ENCODE measurements at regions not wholly inside any gene's neighbourhood (a gene's known extent, or its start where the extent isn't known, plus 50 kb on each side); places are given as distances from the start of the nearest gene placed in this dataset.

GRCh38 chr4:77349364-77349763, 192.4 kb downstream of the CCNG2 start:
- Histone ChIP-seq H3K79me2 (ENCODE audit: control insufficient read depth, insufficient read depth, low read length) (no peaks in the 10 kb centered on the region), H2AFZ (ENCODE audit: control insufficient read depth, low read length) (no peak overlapping the region), H3K9me3 (ENCODE audit: control insufficient read depth, low read depth, low read length) (no peaks in the 10 kb centered on the region), H3K9me1 (ENCODE audit: control insufficient read depth, extremely low read depth, insufficient read depth, low read length) (no peaks in the 10 kb centered on the region), H3K9ac (ENCODE audit: control insufficient read depth, extremely low read depth, insufficient read depth, low read length) (no peak overlapping the region), H4K20me1 (ENCODE audit: control insufficient read depth, extremely low read depth, insufficient read depth, low read length) (no peaks in the 10 kb centered on the region), H3K4me1 (ENCODE audit: control insufficient read depth, extremely low read depth, insufficient read depth, low read length) (peaks cover 24% of the 10 kb centered on the region), H3K4me3 (ENCODE audit: control insufficient read depth in 2 of 3, extremely low read depth in 1 of 3, insufficient read depth in 2 of 3, low read depth in 1 of 3, low read length in 3 of 3) (no peak overlapping the region), H3K27ac (ENCODE audit: control insufficient read depth, insufficient read depth, low read length) (no peak overlapping the region), H3K36me3 (ENCODE audit: control insufficient read depth in 2 of 2, extremely low read depth in 1 of 2, insufficient read depth in 2 of 2, low read length in 2 of 2) (no peaks in the 10 kb centered on the region), H3K27me3 (ENCODE audit: control insufficient read depth, extremely low read depth, insufficient read depth, low read length) (no peaks in the 10 kb centered on the region), H3K4me2 (ENCODE audit: control insufficient read depth, extremely low read depth, insufficient read depth, low read depth, low read length) (no peak overlapping the region)
- no peak for TF ChIP-seq EZH2 (IDR thresholded peaks at IDR 0.05; ENCODE audit: low read length)
- TF ChIP-seq, protein P1, sequence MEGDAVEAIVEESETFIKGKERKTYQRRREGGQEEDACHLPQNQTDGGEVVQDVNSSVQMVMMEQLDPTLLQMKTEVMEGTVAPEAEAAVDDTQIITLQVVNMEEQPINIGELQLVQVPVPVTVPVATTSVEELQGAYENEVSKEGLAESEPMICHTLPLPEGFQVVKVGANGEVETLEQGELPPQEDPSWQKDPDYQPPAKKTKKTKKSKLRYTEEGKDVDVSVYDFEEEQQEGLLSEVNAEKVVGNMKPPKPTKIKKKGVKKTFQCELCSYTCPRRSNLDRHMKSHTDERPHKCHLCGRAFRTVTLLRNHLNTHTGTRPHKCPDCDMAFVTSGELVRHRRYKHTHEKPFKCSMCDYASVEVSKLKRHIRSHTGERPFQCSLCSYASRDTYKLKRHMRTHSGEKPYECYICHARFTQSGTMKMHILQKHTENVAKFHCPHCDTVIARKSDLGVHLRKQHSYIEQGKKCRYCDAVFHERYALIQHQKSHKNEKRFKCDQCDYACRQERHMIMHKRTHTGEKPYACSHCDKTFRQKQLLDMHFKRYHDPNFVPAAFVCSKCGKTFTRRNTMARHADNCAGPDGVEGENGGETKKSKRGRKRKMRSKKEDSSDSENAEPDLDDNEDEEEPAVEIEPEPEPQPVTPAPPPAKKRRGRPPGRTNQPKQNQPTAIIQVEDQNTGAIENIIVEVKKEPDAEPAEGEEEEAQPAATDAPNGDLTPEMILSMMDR (optimal IDR thresholded peaks at IDR 0.05 in 1 of 3, IDR thresholded peaks at IDR 0.05 in 1 of 3, conservative IDR thresholded peaks at IDR 0.05 in 1 of 3; ENCODE audit: extremely low read depth in 1 of 3, insufficient read depth in 2 of 3, low read length in 3 of 3), result no peak
- DNase-seq (ENCODE audit: low read depth, low spot score), result no peak
- dilution Hi-C loops (cut with MboI; ENCODE audit: extremely low pct_ligation_motif_present, low sequenced_read_pairs), result no loop called here
- FAIRE-seq, result no peak

DNA sequence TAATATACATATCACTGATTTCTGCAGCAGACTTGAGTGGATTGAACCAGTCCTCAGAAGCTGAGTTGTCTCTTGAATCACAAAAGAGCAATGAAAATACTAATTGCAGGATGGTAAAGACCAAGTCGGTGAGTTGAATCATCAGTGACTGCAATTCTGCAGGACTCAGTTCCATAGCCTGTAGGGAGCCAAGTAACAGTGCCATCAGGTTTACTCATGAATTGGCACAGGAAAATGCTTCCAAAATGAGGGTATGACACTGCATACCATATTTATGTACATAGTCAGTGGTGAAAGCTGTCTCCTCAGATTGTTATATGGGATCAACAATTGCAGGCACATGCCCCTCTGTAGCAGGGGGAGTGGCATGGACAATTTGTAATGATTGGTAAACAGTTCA, 192.8 kb downstream of the CCNG2 start:
- no peaks in the 10 kb centered on the region for H4K20me1 ChIP-seq (ENCODE audit: control insufficient read depth, extremely low read depth, insufficient read depth, low read length)
- no peaks in the 10 kb centered on the region for H3K79me2 ChIP-seq (ENCODE audit: control insufficient read depth, insufficient read depth, low read length)
- no peak overlapping the region for H2AFZ ChIP-seq (ENCODE audit: control insufficient read depth, low read length)
- TF ChIP-seq, protein P1 (optimal IDR thresholded peaks at IDR 0.05 in 1 of 3, IDR thresholded peaks at IDR 0.05 in 1 of 3, conservative IDR thresholded peaks at IDR 0.05 in 1 of 3; ENCODE audit: extremely low read depth in 1 of 3, insufficient read depth in 2 of 3, low read length in 3 of 3), result no peak
- no peak for TF ChIP-seq EZH2 (IDR thresholded peaks at IDR 0.05; ENCODE audit: low read length)
- peaks cover 23% of the 10 kb centered on the region for H3K4me1 ChIP-seq (ENCODE audit: control insufficient read depth, extremely low read depth, insufficient read depth, low read length)
- dilution Hi-C loops (cut with MboI; ENCODE audit: extremely low pct_ligation_motif_present, low sequenced_read_pairs), result loop anchor here (25.0 kb wide), 1 partner anchor 112 kb away; no protein-coding TSS in a partner anchor
- H3K36me3 ChIP-seq (ENCODE audit: control insufficient read depth in 2 of 2, extremely low read depth in 1 of 2, insufficient read depth in 2 of 2, low read length in 2 of 2), result no peaks in the 10 kb centered on the region
- no peak overlapping the region for H3K9ac ChIP-seq (ENCODE audit: control insufficient read depth, extremely low read depth, insufficient read depth, low read length)
- H3K9me3 ChIP-seq (ENCODE audit: control insufficient read depth, low read depth, low read length), result no peaks in the 10 kb centered on the region
- peak overlapping the region; percentile 11 for H3K4me2 ChIP-seq (ENCODE audit: control insufficient read depth, extremely low read depth, insufficient read depth, low read depth, low read length)
- H3K9me1 ChIP-seq (ENCODE audit: control insufficient read depth, extremely low read depth, insufficient read depth, low read length), result no peaks in the 10 kb centered on the region
- no peak overlapping the region for H3K27ac ChIP-seq (ENCODE audit: control insufficient read depth, insufficient read depth, low read length)
- H3K4me3 ChIP-seq (ENCODE audit: control insufficient read depth in 2 of 3, extremely low read depth in 1 of 3, insufficient read depth in 2 of 3, low read depth in 1 of 3, low read length in 3 of 3), result no peak overlapping the region
- no peak for DNase-seq (ENCODE audit: low read depth, low spot score)
- FAIRE-seq, result peak; percentile 98
- no peaks in the 10 kb centered on the region for H3K27me3 ChIP-seq (ENCODE audit: control insufficient read depth, extremely low read depth, insufficient read depth, low read length)
